H54 (cell line): ENCODE measurements at regions not wholly inside any gene's neighbourhood (a gene's known extent, or its start where the extent isn't known, plus 50 kb on each side); places are given as distances from the start of the nearest gene placed in this dataset.
"Not testable (repeated sequence)": the region's sequence is repeated elsewhere in the genome, so short reads cannot be mapped to it uniquely, and the experiment has no call there.

ENCODE experiments used
- DNase-seq: peaks from one replicate; pipeline ENCODE4 v3.0.0; 2011; ENCODE audit warnings: low spot score, mixed read lengths; ENCODE audit not compliant: insufficient read length
- FAIRE-seq: peaks from 3 replicates; lab custom pipeline; 2011; peaks lifted over from hg19 to GRCh38; lab: Jason Lieb, UNC
- POLR2A ChIP-seq: IDR thresholded peaks from 2 replicates; pipeline ENCODE4 v1.6.1; 2011; ENCODE audit warnings: low read depth, mild to moderate bottlenecking, low read length

DNA sequence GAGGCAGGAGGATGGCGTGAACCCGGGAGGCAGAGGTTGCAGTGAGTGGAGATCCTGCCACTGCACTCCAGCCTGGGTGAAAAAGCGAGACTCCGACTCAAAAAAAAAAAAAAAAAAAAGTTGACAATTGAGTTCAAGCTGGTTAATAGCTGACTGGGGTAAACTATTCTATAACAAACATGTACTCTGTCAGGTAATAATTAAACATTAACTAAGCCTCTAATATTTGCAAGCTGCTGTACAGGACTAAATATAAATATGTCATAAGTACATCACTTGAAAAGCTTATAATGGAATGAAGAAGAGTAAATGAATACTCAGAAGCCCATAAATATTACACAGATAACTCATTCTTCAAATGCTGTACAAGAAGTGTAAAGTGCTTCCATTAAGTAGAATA lies 190.4 kb upstream of the CRIM1 start:
- TF ChIP-seq POLR2A: no peak
- DNase-seq (no peak), FAIRE-seq (no peak)

DNA sequence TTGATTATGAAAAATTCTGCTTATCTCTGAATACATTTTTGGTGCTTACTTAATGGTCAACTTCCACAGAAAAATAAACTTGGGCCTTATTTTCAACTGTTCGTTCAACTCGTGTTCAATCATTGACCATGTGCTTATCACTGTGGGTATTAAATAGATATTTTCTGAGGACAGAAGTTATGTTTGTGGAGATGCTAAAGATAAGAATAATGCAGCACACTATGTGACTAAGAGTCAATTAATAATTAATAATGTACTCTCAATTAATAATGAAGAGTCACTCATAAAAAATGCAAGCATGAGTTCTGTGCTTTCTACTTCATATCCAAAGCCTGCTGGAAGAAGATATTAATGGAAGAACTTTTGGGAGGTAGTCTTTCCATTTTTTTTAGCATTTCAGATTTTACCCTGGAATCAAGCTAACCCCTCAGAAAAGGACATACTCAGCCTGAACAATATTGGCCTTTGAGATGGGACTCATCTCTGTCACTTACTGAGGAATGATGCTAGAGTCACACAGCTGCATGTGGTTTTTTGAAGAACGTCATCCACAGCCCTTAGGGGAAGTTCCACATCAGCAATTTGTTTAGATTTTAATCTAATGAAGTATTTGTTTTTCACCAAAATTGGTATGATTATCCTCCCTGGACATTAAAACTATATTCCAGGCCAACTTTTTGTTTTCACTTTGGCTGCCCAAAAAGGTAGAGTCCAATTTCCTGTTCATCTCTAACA lies 191.9 kb upstream of the CRIM1 start:
- FAIRE-seq (no peak), DNase-seq (no peak)
- TF ChIP-seq POLR2A: no peak

DNA sequence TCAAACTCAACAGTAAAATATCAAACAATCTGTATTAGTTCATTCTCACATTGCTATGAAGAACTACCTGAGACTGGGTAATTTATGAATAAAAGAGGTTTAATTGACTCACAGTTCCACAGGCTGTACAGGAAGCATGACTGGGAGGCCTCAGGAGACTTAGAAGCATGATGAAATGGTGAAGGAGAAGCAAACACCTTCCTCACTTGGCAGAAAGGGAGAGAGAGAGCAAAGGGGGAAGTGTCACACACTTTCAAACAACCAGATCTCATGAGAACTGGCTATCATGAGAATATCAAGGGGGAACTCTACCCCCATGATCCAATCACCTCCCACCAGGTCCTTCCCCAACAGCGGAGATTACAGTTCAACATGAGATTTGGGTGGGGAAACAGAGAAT lies 198.5 kb upstream of the CRIM1 start:
- FAIRE-seq, DNase-seq: not testable (repeated sequence)

DNA sequence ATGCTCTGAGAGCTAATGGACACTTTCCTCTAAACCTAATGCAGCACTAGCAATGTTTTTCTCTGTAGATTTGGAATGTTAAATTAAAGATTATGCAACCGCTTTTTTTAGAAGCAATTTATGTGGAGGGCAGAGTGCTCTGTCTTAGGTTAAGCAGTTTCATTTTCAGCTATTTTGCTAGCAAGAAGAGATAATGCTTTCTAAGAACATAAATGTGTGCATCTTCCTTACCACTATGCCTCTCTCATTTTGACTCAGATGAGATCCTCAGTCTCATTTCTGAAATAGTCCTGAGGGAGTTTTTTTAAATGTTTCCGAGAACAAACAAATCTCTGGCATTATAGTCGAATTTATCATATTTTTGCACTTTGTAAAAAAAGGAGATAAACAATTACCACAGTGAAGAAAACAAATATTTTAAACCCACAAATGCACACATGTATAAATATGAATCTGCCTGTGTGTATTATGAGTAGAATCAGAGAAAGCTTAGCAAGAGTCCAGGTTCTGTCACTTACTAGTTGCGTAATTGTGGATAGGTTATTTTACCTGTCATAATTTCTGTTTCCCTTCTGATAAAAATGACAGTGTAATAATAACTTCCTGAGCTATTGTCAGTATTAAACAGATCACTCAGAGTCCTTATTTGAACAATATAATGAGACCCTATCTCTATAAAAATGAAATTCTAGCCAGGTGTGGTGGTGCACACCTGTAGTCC lies 207.7 kb upstream of the CRIM1 start:
- no peak for TF ChIP-seq POLR2A
- DNase-seq (no peak), FAIRE-seq (no peak)

DNA sequence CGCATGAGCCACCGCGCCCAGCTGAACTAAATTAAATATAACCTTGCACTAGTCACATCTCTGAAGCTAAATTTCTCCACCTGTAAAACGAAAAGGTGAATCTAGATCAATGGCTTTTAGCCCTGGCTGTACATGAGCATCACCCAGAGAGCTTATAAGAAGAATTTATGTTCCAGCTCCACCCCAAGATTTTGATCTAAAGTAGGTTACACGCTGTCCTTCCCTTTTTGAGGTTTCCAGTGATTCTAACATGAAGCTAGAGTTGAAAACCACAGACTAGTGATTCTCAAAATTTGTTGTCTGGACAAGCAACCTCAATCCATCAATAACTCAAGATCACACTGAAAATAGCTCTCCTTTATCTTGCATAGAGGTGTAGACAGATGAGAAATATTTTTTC lies 208.8 kb upstream of the CRIM1 start:
- TF ChIP-seq POLR2A: no peak
- FAIRE-seq (no peak), DNase-seq (no peak)

DNA sequence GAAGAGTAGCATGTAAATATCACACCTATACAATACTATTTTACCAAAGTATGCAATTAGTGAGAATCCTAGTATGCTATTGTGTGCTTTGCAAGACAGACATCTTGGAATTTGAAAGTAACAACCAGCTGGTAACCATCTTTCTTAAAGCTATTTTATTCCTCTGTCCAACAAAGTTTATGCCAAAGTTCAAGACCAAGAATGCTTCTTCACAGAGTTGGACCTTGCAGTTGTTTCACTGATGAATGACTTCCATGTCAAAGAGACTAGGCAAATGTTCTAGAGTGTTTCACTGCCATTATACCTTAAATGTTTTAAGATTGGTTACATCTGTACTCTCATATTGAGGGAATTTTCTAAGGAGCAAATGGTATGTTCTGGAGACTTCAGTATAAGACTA lies 215.2 kb upstream of the CRIM1 start:
- TF ChIP-seq POLR2A: no peak
- no peak for DNase-seq
- no peak for FAIRE-seq

DNA sequence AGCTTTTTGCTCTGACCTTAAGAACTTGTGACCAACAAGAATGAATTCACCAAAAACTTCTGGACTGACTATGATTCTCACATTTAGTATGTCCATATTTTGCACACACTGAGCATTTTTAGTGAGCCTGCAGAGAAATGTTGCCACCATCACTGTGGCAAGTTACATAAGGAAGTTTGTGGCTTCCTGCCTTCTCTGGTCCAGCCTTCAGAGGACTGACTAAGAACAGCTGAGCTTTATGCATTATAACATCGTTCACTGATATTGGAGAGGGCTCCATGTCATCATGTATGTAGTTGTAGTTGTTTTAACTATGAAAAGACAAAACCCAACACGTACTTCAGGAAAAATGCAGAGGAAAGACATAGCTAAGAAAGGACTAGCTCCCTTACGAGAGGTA lies 218.0 kb upstream of the CRIM1 start:
- DNase-seq (no peak), FAIRE-seq (no peak)

DNA sequence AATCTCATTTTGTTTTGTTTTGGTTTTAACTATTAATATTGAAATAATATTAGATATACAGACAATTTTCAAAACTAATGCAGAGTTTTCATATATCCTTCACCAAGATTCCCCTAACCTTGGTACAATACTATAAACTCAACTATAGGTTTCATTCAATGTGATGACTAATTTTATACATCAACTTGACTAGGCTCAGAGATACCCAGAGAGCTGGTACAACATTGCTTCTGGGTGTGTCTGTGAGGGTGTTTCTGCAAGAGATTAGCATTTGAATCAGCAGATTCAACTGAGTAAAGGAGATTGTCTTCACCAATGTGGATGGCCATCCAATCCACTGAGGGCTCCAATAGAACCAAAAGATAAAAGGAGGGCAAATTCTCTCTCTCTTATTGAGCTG lies 221.3 kb upstream of the CRIM1 start:
- DNase-seq: no peak
- no peak for TF ChIP-seq POLR2A
- FAIRE-seq: no peak

More for the DNA sequence above, 218.0 kb upstream of the CRIM1 start:
- TF ChIP-seq POLR2A: no peak

DNA sequence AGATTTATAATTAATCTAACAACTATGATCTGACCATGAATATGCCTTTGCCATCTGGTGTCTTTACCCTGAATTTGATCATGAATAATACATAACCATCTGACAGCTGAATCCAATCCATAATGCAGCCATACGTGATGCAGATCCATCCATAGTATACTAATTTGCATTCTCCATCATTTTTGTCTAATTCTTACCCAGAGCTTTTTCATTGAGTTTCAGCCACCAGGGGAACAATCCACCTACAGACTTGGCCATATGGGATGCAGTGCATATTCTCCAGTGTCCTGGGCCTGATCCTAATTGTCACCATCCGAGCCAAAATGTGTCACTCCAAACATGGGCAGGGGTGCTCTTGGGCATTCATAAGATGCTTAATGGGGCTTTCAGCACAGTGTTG lies 227.2 kb upstream of the CRIM1 start:
- DNase-seq (no peak), FAIRE-seq (no peak)
- no peak for TF ChIP-seq POLR2A

DNA sequence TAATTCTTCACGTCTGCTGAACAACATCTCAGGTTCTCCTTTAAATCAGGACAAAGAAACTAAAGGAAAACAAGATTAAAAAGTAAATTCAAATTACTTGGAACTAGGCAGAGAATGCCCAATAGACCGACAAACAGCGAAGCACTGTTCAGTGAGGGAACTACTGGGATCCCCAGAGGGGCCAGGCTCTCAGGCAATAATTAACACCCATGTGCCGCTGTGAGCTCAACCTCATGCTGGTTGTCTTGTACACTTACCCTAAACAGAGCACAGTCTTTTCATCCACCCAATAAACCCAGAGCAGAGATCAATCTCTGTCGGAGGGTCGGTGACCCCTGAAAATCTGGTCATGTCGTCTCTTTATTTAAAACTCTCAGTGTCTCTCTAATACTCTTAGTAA lies 229.9 kb upstream of the CRIM1 start:
- TF ChIP-seq POLR2A: no peak
- FAIRE-seq: no peak
- no peak for DNase-seq

DNA sequence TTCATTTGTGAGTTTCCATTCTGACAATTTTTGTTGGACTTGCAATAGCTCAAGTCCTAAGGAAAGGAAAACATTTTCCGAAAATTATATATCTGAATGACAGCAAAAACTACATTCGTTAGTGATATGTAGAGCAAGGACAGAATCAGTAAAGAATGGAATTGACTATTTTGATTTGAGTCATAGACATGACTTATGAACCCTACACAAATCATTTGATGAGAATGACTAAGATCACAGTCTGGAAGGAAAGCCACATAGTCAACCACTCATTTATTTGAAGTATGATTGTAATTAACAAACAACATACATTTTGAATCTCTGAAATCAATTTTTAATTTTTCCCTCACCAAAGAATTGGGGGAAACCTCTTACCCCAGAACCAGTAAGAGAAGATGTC lies 231.6 kb upstream of the CRIM1 start:
- no peak for TF ChIP-seq POLR2A
- no peak for FAIRE-seq
- no peak for DNase-seq

DNA sequence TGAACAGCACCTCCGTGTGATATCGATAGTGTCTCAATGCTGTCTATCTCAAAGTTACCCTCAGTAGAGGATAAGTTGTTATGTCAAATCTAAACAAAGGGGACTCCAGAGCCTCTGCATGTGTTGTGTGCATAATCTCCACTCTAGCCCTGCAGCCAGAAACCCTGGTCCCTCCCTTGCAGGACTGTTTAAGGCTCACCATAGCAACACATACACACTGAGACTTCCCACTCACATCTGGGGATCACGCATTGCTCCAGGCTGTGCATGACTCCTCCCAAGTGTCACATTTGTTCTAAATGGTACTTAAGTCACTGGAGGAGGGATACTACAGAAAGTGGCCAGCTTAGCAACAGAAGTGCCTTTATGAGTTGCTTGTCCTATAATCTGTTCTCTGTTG lies 258.6 kb upstream of the CRIM1 start:
- DNase-seq: no peak
- no peak for FAIRE-seq
- no peak for TF ChIP-seq POLR2A

DNA sequence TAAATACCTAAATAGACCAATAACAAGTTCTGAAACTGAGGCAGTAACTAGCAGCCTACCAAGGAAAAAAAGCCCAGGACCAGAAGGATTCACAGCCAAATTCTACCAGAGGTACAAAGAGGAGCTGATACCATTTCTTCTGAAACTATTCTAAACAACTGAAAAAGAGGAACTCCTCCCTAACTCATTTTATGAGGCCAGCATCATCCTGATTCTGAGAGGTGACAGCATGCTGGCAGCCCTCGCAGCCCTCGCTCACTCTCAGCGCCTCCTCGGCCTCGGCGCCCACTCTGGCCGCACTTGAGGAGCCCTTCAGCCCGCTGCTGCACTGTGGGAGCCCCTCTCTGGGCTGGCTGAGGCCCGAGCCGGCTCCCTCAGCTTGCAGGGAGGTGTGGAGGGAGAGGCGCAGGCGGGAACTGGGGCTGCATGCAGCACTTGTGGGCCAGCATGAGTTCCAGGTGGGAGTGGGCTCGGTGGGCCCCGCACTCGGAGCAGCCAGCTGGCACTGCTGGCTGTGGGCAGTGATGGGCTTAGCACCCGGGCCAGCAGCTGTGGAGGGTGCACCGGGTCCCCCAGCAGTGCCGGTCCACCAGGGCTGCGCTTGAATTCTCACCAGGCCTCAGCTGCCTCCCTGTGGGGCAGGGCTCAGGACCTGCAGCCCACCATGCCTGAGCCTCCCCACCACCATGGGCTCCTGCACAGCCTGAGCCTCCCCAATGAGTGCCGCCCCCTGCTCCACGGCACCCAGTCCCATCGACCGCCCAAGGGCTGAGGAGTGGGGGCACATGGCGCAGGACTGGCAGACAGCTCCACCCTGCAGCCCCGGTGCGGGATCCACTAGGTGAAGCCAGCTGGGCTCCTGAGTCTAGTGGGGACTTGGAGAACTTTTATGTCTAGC lies 263.5 kb upstream of the CRIM1 start:
- DNase-seq, FAIRE-seq: not testable (repeated sequence)

DNA sequence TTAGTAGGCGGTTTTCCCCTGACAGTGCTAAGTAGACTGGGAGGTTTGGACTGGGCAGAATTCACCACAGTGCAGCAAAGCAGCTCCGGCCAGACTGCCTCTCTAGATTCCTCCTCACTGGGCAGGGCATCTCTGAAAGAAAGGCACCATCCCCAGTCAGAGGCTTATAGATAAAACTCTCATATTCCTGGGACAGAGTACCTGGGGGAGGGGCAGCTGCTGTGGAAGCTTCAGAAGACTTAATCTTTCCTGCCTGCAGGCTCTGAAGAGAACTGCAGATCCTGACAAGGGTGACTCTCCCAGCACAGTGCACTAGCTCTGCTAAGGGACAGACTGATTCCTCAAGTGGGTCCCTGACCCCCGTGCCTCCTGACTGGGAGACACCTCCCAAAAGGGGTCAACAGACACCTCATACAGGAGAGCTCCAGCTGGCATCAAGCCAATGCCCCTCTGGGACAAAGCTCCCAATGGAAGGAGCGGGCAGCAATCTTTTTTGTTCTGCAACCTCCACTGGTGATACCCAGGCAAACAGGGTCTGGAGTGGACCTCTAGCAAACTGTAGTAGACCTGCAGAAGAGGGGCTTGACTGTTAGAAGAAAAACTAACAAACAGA lies 266.8 kb upstream of the CRIM1 start:
- no peak for TF ChIP-seq POLR2A
- FAIRE-seq (no peak), DNase-seq (no peak)
